ENCODE measurements at regions not wholly inside any gene's neighbourhood (a gene's known extent, or its start where the extent isn't known, plus 50 kb on each side); places are given as distances from the start of the nearest gene placed in this dataset.

DNA sequence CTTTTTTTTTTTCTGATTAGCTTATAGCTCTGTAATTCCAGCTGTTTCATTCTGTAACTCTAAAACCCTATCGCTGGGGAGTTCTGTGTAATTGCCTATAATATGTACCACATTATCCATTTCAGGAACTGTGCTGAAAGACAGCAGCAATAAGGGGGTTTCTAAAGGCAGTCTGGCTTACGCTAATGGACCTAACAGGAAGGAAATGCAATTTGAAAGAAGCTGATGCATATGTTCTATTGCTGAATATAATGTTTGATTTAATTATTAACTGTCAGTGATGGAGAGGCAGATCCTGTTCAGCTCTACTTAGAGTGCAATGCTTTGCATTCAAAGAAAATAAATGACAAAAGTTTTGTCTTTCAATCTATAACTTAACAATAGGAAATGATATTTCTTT, 209.4 kb upstream of the SNX7 start:
- no peaks in the 10 kb centered on the region for H3K36me3 ChIP-seq (ENCODE audit: insufficient read depth, low read length)
- H3K9me3 ChIP-seq (ENCODE audit: control insufficient read depth in 1 of 2, low read length in 2 of 2), result no peaks in the 10 kb centered on the region
- no peak for DNase-seq
- Mint-ChIP-seq H3K27ac (no peak overlapping the region), H3K9me3 (peaks cover 0 to 5% (median 0%) of the 10 kb centered on the region in 8 donors), H3K27me3 (peaks cover 4 to 7% of the 10 kb centered on the region in 2 donors), H3K4me3 (no peak overlapping the region), H3K36me3 (no peaks in the 10 kb centered on the region), H3K4me1 (no peaks in the 10 kb centered on the region)
- H3K4me3 ChIP-seq (ENCODE audit: low read length in 2 of 2), result no peak overlapping the region
- H3K27me3 ChIP-seq (ENCODE audit: insufficient read depth, low read length), result peaks cover 8% of the 10 kb centered on the region
- H3K4me1 ChIP-seq (ENCODE audit: insufficient read depth, low read length), result no peaks in the 10 kb centered on the region
- ChIA-PET CTCF (ENCODE audit: partially characterized antibody) (interaction anchor here (0.9 kb wide), 1 partner anchor 14 kb away, joined by 3 read pairs; no protein-coding TSS in a partner anchor), POLR2A (ENCODE audit: partially characterized antibody) (no interaction called here)
- H3K27ac ChIP-seq (ENCODE audit: low read depth, low read length), result no peak overlapping the region
- intact Hi-C loops (cut with micrococcal nuclease), result no loop called here

DNA sequence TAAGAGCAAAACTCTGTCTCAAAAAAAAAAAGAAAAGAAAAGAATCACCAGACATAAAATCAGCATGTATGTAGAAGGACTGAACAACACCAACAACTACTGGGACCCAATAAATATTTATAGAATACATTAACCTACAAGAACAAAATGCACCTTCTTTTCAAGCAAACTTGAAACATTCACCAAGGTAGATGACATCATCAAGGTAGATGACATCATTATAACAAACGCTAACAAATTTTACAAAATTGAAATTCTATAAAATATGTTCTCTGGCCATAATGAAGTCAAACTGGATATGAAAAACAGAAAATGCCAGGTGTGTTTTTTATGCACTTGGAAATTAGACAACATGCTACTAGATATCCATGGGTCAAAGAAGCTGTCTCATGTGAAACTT, 220.2 kb upstream of the SNX7 start:
- no peaks in the 10 kb centered on the region for H3K4me1 ChIP-seq (ENCODE audit: insufficient read depth, low read length)
- ChIA-PET CTCF (ENCODE audit: partially characterized antibody) (interaction anchor here (0.6 kb wide), 1 partner anchor 15 kb away, joined by 3 read pairs; no protein-coding TSS in a partner anchor), POLR2A (ENCODE audit: partially characterized antibody) (no interaction called here)
- no peaks in the 10 kb centered on the region for H3K4me1 Mint-ChIP-seq
- H3K4me3 Mint-ChIP-seq, result no peak overlapping the region
- H3K27me3 ChIP-seq (ENCODE audit: insufficient read depth, low read length), result no peaks in the 10 kb centered on the region
- H3K36me3 ChIP-seq (ENCODE audit: insufficient read depth, low read length), result no peaks in the 10 kb centered on the region
- H3K27ac ChIP-seq (ENCODE audit: low read depth, low read length), result no peak overlapping the region
- intact Hi-C loops (cut with micrococcal nuclease), result no loop called here
- H3K9me3 Mint-ChIP-seq, result no peaks in the 10 kb centered on the region
- no peak for DNase-seq
- H3K27ac Mint-ChIP-seq, result no peak overlapping the region
- H3K27me3 Mint-ChIP-seq, result peaks cover 0 to 1% of the 10 kb centered on the region in 2 donors
- no peaks in the 10 kb centered on the region for H3K9me3 ChIP-seq (ENCODE audit: control insufficient read depth in 1 of 2, low read length in 2 of 2)
- H3K4me3 ChIP-seq (ENCODE audit: low read length in 2 of 2), result no peak overlapping the region
- H3K36me3 Mint-ChIP-seq, result no peaks in the 10 kb centered on the region

DNA sequence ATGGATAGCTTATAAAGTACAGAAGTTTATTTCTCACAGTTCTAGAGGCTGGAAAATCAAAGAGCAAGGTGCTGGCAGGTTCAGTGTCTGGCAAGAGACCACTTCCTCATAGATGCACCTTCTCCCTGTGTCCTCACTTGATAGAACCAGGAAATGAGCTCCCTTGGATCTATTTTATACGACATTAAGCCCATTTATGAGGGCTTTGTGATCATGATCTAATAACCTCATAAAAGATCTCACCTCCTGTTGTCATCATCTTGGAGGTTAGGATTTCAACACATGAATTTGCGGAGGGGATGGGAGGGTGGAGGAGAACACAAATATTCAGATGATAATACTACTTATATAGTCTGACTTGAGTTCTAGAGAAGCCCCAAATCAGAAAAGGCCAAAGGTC, 222.1 kb upstream of the SNX7 start:
- Mint-ChIP-seq H3K27me3 (peaks cover 0 to 1% of the 10 kb centered on the region in 2 donors), H3K4me1 (peaks cover 0 to 4% (median 0%) of the 10 kb centered on the region in 4 donors), H3K4me3 (no peak overlapping the region), H3K36me3 (no peaks in the 10 kb centered on the region), H3K27ac (no peak overlapping the region), H3K9me3 (no peaks in the 10 kb centered on the region)
- Histone ChIP-seq H3K27ac (ENCODE audit: low read depth, low read length) (no peak overlapping the region), H3K9me3 (ENCODE audit: control insufficient read depth in 1 of 2, low read length in 2 of 2) (no peaks in the 10 kb centered on the region), H3K4me3 (ENCODE audit: low read length in 2 of 2) (no peak overlapping the region), H3K27me3 (ENCODE audit: insufficient read depth, low read length) (no peaks in the 10 kb centered on the region), H3K36me3 (ENCODE audit: insufficient read depth, low read length) (no peaks in the 10 kb centered on the region), H3K4me1 (ENCODE audit: insufficient read depth, low read length) (no peaks in the 10 kb centered on the region)
- CTCF ChIA-PET (ENCODE audit: partially characterized antibody), result no interaction called here
- POLR2A ChIA-PET (ENCODE audit: partially characterized antibody), result no interaction called here
- intact Hi-C loops (cut with micrococcal nuclease), result no loop called here
- DNase-seq, result no peak

- H3K9me3 ChIP-seq (ENCODE audit: control insufficient read depth in 1 of 2, low read length in 2 of 2), result no peaks in the 10 kb centered on the region
- H3K4me1 Mint-ChIP-seq, result peaks cover 0 to 4% (median 0%) of the 10 kb centered on the region in 4 donors
- no peaks in the 10 kb centered on the region for H3K36me3 Mint-ChIP-seq
- H3K36me3 ChIP-seq (ENCODE audit: insufficient read depth, low read length), result no peaks in the 10 kb centered on the region
- DNase-seq, result no peak
- no peaks in the 10 kb centered on the region for H3K9me3 Mint-ChIP-seq
- H3K4me3 Mint-ChIP-seq, result no peak overlapping the region
- no peaks in the 10 kb centered on the region for H3K27me3 ChIP-seq (ENCODE audit: insufficient read depth, low read length)
- ChIA-PET CTCF (ENCODE audit: partially characterized antibody) (no interaction called here), POLR2A (ENCODE audit: partially characterized antibody) (no interaction called here)
- H3K27me3 Mint-ChIP-seq, result peaks cover 0 to 1% of the 10 kb centered on the region in 2 donors
- H3K27ac Mint-ChIP-seq, result no peak overlapping the region
- H3K27ac ChIP-seq (ENCODE audit: low read depth, low read length), result no peak overlapping the region
- intact Hi-C loops (cut with micrococcal nuclease), result no loop called here
- no peak overlapping the region for H3K4me3 ChIP-seq (ENCODE audit: low read length in 2 of 2)
- no peaks in the 10 kb centered on the region for H3K4me1 ChIP-seq (ENCODE audit: insufficient read depth, low read length)
These were observed 224.0 kb upstream of the SNX7 start for GRCh38 chr1:98437540-98437939.

DNA sequence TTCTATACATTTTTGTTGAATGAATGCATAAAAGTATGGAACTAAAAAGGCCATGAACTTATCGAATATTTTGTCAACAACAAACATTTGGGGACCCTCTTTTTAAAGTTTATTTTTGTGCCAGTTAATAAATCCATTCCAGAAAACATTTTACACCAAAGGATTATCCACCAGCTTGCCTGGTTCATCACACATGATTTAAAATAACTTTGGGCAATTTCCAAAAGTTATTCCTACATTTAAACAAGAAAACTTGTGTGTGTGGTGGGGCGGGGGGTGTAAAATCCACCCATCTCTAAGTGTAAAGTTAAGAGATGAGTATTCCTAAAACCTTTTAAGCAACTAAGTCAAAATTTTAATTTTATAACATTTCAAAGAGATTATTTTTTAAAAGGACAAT, 224.5 kb upstream of the SNX7 start:
- Mint-ChIP-seq H3K27me3 (peaks cover 0 to 1% of the 10 kb centered on the region in 2 donors), H3K4me1 (peaks cover 0 to 4% (median 0%) of the 10 kb centered on the region in 4 donors), H3K4me3 (no peak overlapping the region), H3K36me3 (no peaks in the 10 kb centered on the region), H3K27ac (no peak overlapping the region), H3K9me3 (peaks cover 0 to 1% (median 0%) of the 10 kb centered on the region in 8 donors)
- ChIA-PET CTCF (ENCODE audit: partially characterized antibody) (no interaction called here), POLR2A (ENCODE audit: partially characterized antibody) (no interaction called here)
- Histone ChIP-seq H3K4me3 (ENCODE audit: low read length in 2 of 2) (no peak overlapping the region), H3K4me1 (ENCODE audit: insufficient read depth, low read length) (no peaks in the 10 kb centered on the region), H3K27ac (ENCODE audit: low read depth, low read length) (no peak overlapping the region), H3K27me3 (ENCODE audit: insufficient read depth, low read length) (no peaks in the 10 kb centered on the region), H3K9me3 (ENCODE audit: control insufficient read depth in 1 of 2, low read length in 2 of 2) (no peaks in the 10 kb centered on the region), H3K36me3 (ENCODE audit: insufficient read depth, low read length) (no peaks in the 10 kb centered on the region)
- DNase-seq, result no peak
- intact Hi-C loops (cut with micrococcal nuclease), result no loop called here

GRCh38 chr1:98429965-98430443, 231.5 kb upstream of the SNX7 start:
- Histone ChIP-seq H3K27ac (ENCODE audit: low read depth, low read length) (no peak overlapping the region), H3K27me3 (ENCODE audit: insufficient read depth, low read length) (no peaks in the 10 kb centered on the region), H3K9me3 (ENCODE audit: control insufficient read depth in 1 of 2, low read length in 2 of 2) (no peaks in the 10 kb centered on the region), H3K36me3 (ENCODE audit: insufficient read depth, low read length) (no peaks in the 10 kb centered on the region), H3K4me3 (ENCODE audit: low read length in 2 of 2) (no peak overlapping the region), H3K4me1 (ENCODE audit: insufficient read depth, low read length) (no peaks in the 10 kb centered on the region)
- H3K27ac Mint-ChIP-seq, result no peak overlapping the region
- H3K9me3 Mint-ChIP-seq, result peaks cover 0 to 1% (median 0%) of the 10 kb centered on the region in 8 donors
- intact Hi-C loops (cut with micrococcal nuclease), result no loop called here
- H3K27me3 Mint-ChIP-seq, result no peaks in the 10 kb centered on the region
- no peak overlapping the region for H3K4me3 Mint-ChIP-seq
- POLR2A ChIA-PET (ENCODE audit: partially characterized antibody), result no interaction called here
- DNase-seq, result no peak
- no peaks in the 10 kb centered on the region for H3K36me3 Mint-ChIP-seq
- H3K4me1 Mint-ChIP-seq, result no peaks in the 10 kb centered on the region
- CTCF ChIA-PET (ENCODE audit: partially characterized antibody), result no interaction called here

- no peaks in the 10 kb centered on the region for H3K4me1 ChIP-seq (ENCODE audit: insufficient read depth, low read length)
- Mint-ChIP-seq H3K4me1 (no peaks in the 10 kb centered on the region), H3K9me3 (peaks cover 0 to 1% (median 0%) of the 10 kb centered on the region in 8 donors), H3K27ac (no peak overlapping the region), H3K27me3 (no peaks in the 10 kb centered on the region), H3K36me3 (no peaks in the 10 kb centered on the region), H3K4me3 (no peak overlapping the region)
- no peak overlapping the region for H3K4me3 ChIP-seq (ENCODE audit: low read length in 2 of 2)
- H3K27me3 ChIP-seq (ENCODE audit: insufficient read depth, low read length), result no peaks in the 10 kb centered on the region
- ChIA-PET POLR2A (ENCODE audit: partially characterized antibody) (no interaction called here), CTCF (ENCODE audit: partially characterized antibody) (no interaction called here)
- no peaks in the 10 kb centered on the region for H3K36me3 ChIP-seq (ENCODE audit: insufficient read depth, low read length)
- H3K27ac ChIP-seq (ENCODE audit: low read depth, low read length), result no peak overlapping the region
- no peaks in the 10 kb centered on the region for H3K9me3 ChIP-seq (ENCODE audit: control insufficient read depth in 1 of 2, low read length in 2 of 2)
- intact Hi-C loops (cut with micrococcal nuclease), result no loop called here
- DNase-seq, result no peak
These were observed 232.7 kb upstream of the SNX7 start for GRCh38 chr1:98428864-98429263.

DNA sequence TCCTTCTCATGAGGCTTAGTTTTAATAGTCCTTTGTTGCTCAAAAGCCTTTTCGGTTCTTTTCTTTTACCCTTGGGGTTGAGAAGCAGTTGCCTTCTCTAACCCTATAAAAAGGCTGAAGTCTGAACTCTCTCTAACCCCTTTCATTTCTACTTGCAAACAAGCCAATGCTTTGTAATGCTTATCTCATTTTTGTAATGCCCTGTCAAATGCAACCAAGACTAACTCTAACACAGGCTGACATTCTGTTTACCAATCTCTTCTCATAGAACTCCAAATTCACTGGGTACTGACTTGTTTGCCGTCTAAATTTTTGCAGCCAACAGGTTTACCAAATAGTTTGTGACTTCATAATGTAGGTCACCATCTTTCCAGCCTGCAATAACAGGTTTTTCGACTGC, 233.9 kb upstream of the SNX7 start:
- no peaks in the 10 kb centered on the region for H3K9me3 ChIP-seq (ENCODE audit: control insufficient read depth in 1 of 2, low read length in 2 of 2)
- no peaks in the 10 kb centered on the region for H3K4me1 ChIP-seq (ENCODE audit: insufficient read depth, low read length)
- no peak overlapping the region for H3K4me3 ChIP-seq (ENCODE audit: low read length in 2 of 2)
- ChIA-PET CTCF (ENCODE audit: partially characterized antibody) (no interaction called here), POLR2A (ENCODE audit: partially characterized antibody) (no interaction called here)
- Mint-ChIP-seq H3K9me3 (peaks cover 0 to 1% (median 0%) of the 10 kb centered on the region in 8 donors), H3K4me1 (no peaks in the 10 kb centered on the region), H3K27me3 (no peaks in the 10 kb centered on the region), H3K27ac (no peak overlapping the region), H3K36me3 (no peaks in the 10 kb centered on the region), H3K4me3 (no peak overlapping the region)
- no peak for DNase-seq
- intact Hi-C loops (cut with micrococcal nuclease), result no loop called here
- H3K36me3 ChIP-seq (ENCODE audit: insufficient read depth, low read length), result no peaks in the 10 kb centered on the region
- no peak overlapping the region for H3K27ac ChIP-seq (ENCODE audit: low read depth, low read length)
- no peaks in the 10 kb centered on the region for H3K27me3 ChIP-seq (ENCODE audit: insufficient read depth, low read length)

Measured in CD4-positive, alpha-beta memory T cell (primary cell).